HepG2 (cell line): ENCODE measurements at regions not wholly inside any gene's neighbourhood (a gene's known extent, or its start where the extent isn't known, plus 50 kb on each side); places are given as distances from the start of the nearest gene placed in this dataset.

Experiments
- ATAC-seq: fragments of 200-7000 bp; cut with Tn5 transposase; 3 replicates; pipeline ENCODE4 v1.9.1; 2020; ENCODE audit warnings: mild to moderate bottlenecking, moderate library complexity
- BruUV-seq: library from RNA; stranded (reverse); fragments of 400-500 nt; replicated peaks from 2 replicates; lab custom pipeline; 2021; lab: Mats Ljungman, UMichigan
- CTCF ChIA-PET: fragments of 300-600 bp; formaldehyde crosslinking; extraction: SDS; loops from one replicate; lab custom pipeline; 2021; ENCODE audit warnings: low total read pairs, inconsistent platforms, low intra/inter-chr PET ratio; lab: Yijun Ruan, JAX
- POLR2A ChIA-PET: fragments of 350-600 bp; sonication (Branson Sonifier 250); formaldehyde crosslinking; loops from one replicate; lab custom pipeline; 2020; ENCODE audit warnings: antibody characterized with exemption, inconsistent platforms; lab: Yijun Ruan, JAX
- DNase-seq: peaks from one replicate; pipeline ENCODE4 v3.0.0-alpha.2; 2015; ENCODE audit warnings: low spot score
- FAIRE-seq: peaks from 3 replicates; lab custom pipeline; 2011; peaks lifted over from hg19 to GRCh38; lab: Jason Lieb, UNC
- H2AFZ ChIP-seq: one replicate; pipeline ENCODE4 v1.6.1; 2011; ENCODE audit warnings: low read length, inconsistent platforms
- H3K27ac ChIP-seq: fragments of 300-600 bp; 3 replicates; pipeline ENCODE4 v1.8.0; 2011; ENCODE audit warnings: mixed run types, mild to moderate bottlenecking, mixed read lengths, low read length, inconsistent platforms; ENCODE audit not compliant: insufficient read depth; ENCODE audit errors: extremely low read length
- H3K27me3 ChIP-seq, 2 experiments: fragments of 200-600 bp in 1 of 2; 2 replicates in 1 of 2; 3 replicates in 1 of 2; pipeline versions ENCODE4 v1.6.0 to v1.8.0; 2011; ENCODE audit warnings: low read length in 2 of 2, mild to moderate bottlenecking in 2 of 2, moderate library complexity in 2 of 2, inconsistent platforms in 1 of 2; ENCODE audit not compliant: insufficient read depth in 2 of 2, control insufficient read depth in 1 of 2
- H3K36me3 ChIP-seq, 2 experiments: fragments of 200-600 bp in 1 of 2; replicated peaks in 1 of 2; 2 replicates in 1 of 2; 3 replicates in 1 of 2; pipeline versions ENCODE4 v1.5.1 to v1.8.0; 2011; ENCODE audit warnings: low read length in 2 of 2, inconsistent platforms in 1 of 2; ENCODE audit not compliant: insufficient read depth in 2 of 2, control insufficient read depth in 1 of 2
- H3K4me1 ChIP-seq: 2 replicates; pipeline ENCODE4 v1.5.1; 2012; ENCODE audit warnings: low read length, inconsistent platforms; ENCODE audit not compliant: insufficient read depth
- H3K4me2 ChIP-seq: 2 replicates; pipeline ENCODE4 v1.6.0; 2011; ENCODE audit warnings: low read depth, low read length, inconsistent platforms
- H3K4me3 ChIP-seq, 3 experiments: fragments of 200-600 bp in 1 of 3; sonication (generic), shearing (Covaris generic) in 1 of 3; replicated peaks in 1 of 3; 2 replicates each; pipeline ENCODE4 v1.5.1; 2011 to 2016; ENCODE audit warnings: low read length in 3 of 3, inconsistent platforms in 2 of 3, low read depth in 2 of 3, mild to moderate bottlenecking in 2 of 3, control low read depth in 1 of 3, mixed read lengths in 1 of 3; ENCODE audit not compliant: insufficient read depth in 1 of 3
- H3K79me2 ChIP-seq: one replicate; pipeline ENCODE4 v1.6.1; 2011; ENCODE audit warnings: low read length, inconsistent platforms; ENCODE audit not compliant: insufficient read depth
- H3K9ac ChIP-seq: 2 replicates; pipeline ENCODE4 v1.6.0; 2011; ENCODE audit warnings: mild to moderate bottlenecking, low read depth, low read length, inconsistent platforms; ENCODE audit not compliant: insufficient read depth
- H3K9me3 ChIP-seq: 2 replicates; pipeline ENCODE4 v1.5.1; 2012; ENCODE audit warnings: mild to moderate bottlenecking, low read length
- H4K20me1 ChIP-seq: 2 replicates; pipeline ENCODE4 v1.6.0; 2011; ENCODE audit warnings: inconsistent platforms, mild to moderate bottlenecking, low read length, moderate library complexity; ENCODE audit not compliant: insufficient read depth
- HIVEP1 ChIP-seq: sonication (generic); formaldehyde crosslinking; IDR thresholded peaks from 2 replicates; pipeline ENCODE4 v1.4.0; 2020; ENCODE audit warnings: mild to moderate bottlenecking, missing genetic modification reagents
- HOXA9 ChIP-seq: sonication (generic); formaldehyde crosslinking; IDR thresholded peaks from 2 replicates; pipeline ENCODE4 v1.8.1; 2022; ENCODE audit warnings: missing genetic modification reagents, mild to moderate bottlenecking, moderate library complexity, borderline replicate concordance
- KIAA2018 ChIP-seq: sonication (generic); formaldehyde crosslinking; IDR thresholded peaks from 2 replicates; pipeline ENCODE4 v1.5.0; 2020; ENCODE audit warnings: mild to moderate bottlenecking, missing genetic modification reagents, borderline replicate concordance
- RARA ChIP-seq: IDR thresholded peaks from 2 replicates; pipeline ENCODE4 v1.6.1; 2016; ENCODE audit warnings: missing genetic modification reagents, missing compliant biosample characterization
- SMARCE1 ChIP-seq: fragments of 450-650 bp; IDR thresholded peaks from 2 replicates; pipeline ENCODE4 v1.6.1; 2017; ENCODE audit warnings: borderline replicate concordance
- SMYD3 ChIP-seq: sonication (generic); formaldehyde crosslinking; IDR thresholded peaks from 2 replicates; pipeline ENCODE4 v1.8.1; 2023; ENCODE audit warnings: mild to moderate bottlenecking, missing genetic modification reagents
- TFE3 ChIP-seq: IDR thresholded peaks from 2 replicates; pipeline ENCODE4 v1.6.1; 2016
- ZFP36 ChIP-seq: fragments of 150-350 bp; IDR thresholded peaks from 2 replicates; pipeline ENCODE4 v1.6.1; 2018; ENCODE audit warnings: borderline replicate concordance, low read length, low read depth; ENCODE audit not compliant: partially characterized antibody
- ZNF253 ChIP-seq: sonication (generic); formaldehyde crosslinking; IDR thresholded peaks from 2 replicates; pipeline ENCODE4 v1.8.0; 2022; ENCODE audit warnings: mild to moderate bottlenecking, missing genetic modification reagents, borderline replicate concordance
- ZNF263 ChIP-seq: sonication (generic); formaldehyde crosslinking; IDR thresholded peaks from 2 replicates; pipeline ENCODE4 v1.4.0; 2020; ENCODE audit warnings: missing genetic modification reagents
- ZNF30 ChIP-seq: sonication (generic); formaldehyde crosslinking; IDR thresholded peaks from 2 replicates; pipeline ENCODE4 v1.5.0; 2020; ENCODE audit warnings: mild to moderate bottlenecking, missing genetic modification reagents
- ZNF607 ChIP-seq: sonication (generic); formaldehyde crosslinking; IDR thresholded peaks from 2 replicates; pipeline ENCODE4 v1.5.1; 2020; ENCODE audit warnings: missing genetic modification reagents, mild to moderate bottlenecking, borderline replicate concordance
- WGBS: methylation state at CpG from one replicate; pipeline ENCODE4 v1.1.6; 2017; ENCODE audit warnings: low lambda C conversion rate; 5-methylcytosine and 5-hydroxymethylcytosine counted together
- in situ Hi-C: cut with HindIII; loops from 2 replicates; pipeline ENCODE4 v1.10.0; 2017; ENCODE audit warnings: low pct_unique_long_range_greater_than_20kb; ENCODE audit not compliant: extremely low pct_ligation_motif_present
- intact Hi-C: fragments of 100-400 bp; cut with micrococcal nuclease; formaldehyde crosslinking; loops from one replicate; pipeline ENCODE4 v1.10.0; 2022; ENCODE audit not compliant: unreplicated experiment

GRCh38 chr12:115828168-115828567 lies 449.3 kb downstream of the MED13L start (continued):
- TF ChIP-seq KIAA2018 (CRISPR knock-in tag) (no peak), ZNF30 (CRISPR knock-in tag) (no peak), ZNF607 (no peak), SMARCE1 (no peak)
- TF ChIP-seq, all 625 proteins: peak for 0

- Histone ChIP-seq H2AFZ (no peak overlapping the region), H3K27me3 (no peaks in the 10 kb centered on the region; a peak in 1 of 5 replicates), H3K79me2 (no peaks in the 10 kb centered on the region), H3K27ac (no peak overlapping the region), H3K4me1 (no peaks in the 10 kb centered on the region), H4K20me1 (no peaks in the 10 kb centered on the region), H3K4me2 (no peak overlapping the region), H3K9me3 (no peaks in the 10 kb centered on the region; the same call in 1 of the 2 replicates), H3K4me3 (no peak overlapping the region), H3K9ac (no peak overlapping the region), H3K36me3 (no peaks in the 10 kb centered on the region)
- no peak for DNase-seq
- in situ Hi-C loops (no loop called here), intact Hi-C loops (no loop called here)
- BruUV-seq: no TSS peak
- WGBS: 2% methylated on average over 4 of the region's 4 CpGs
- no peak for FAIRE-seq
- ATAC-seq: no peak
- CTCF ChIA-PET: no interaction called here
- POLR2A ChIA-PET: no interaction called here
- TF ChIP-seq HIVEP1 (CRISPR knock-in tag) (no peak), HOXA9 (CRISPR knock-in tag) (no peak), TFE3 (CRISPR knock-in tag) (no peak), RARA (CRISPR knock-in tag) (no peak), ZFP36 (no peak), ZNF263 (CRISPR knock-in tag) (no peak), ZNF253 (CRISPR knock-in tag) (no peak), SMYD3 (CRISPR knock-in tag) (no peak)
Measured at GRCh38 chr12:115824936-115825602, 452.4 kb downstream of the MED13L start.
